ENCODE measurements at regions not wholly inside any gene's neighbourhood (a gene's known extent, or its start where the extent isn't known, plus 50 kb on each side); places are given as distances from the start of the nearest gene placed in this dataset.

GRCh38 chr20:47970282-47970903 is 185.1 kb upstream of the SULF2 start:
- TF ChIP-seq POLR2A (IDR thresholded peaks at IDR 0.05; ENCODE audit: low read depth, low read length) = no peak
- no peak for TF ChIP-seq POLR2AphosphoS5 (IDR thresholded peaks at IDR 0.05; ENCODE audit: low read depth, low read length)
- no peak for TF ChIP-seq TAF1 (IDR thresholded peaks at IDR 0.05; ENCODE audit: low read depth, low read length)
- TF ChIP-seq PAX5 (IDR thresholded peaks at IDR 0.05; ENCODE audit: insufficient read depth, low read length, severe bottlenecking) = no peak
